Caco-2 (cell line): ENCODE measurements at regions not wholly inside any gene's neighbourhood (a gene's known extent, or its start where the extent isn't known, plus 50 kb on each side); places are given as distances from the start of the nearest gene placed in this dataset.

Experiments
- BruUV-seq: library from RNA; stranded (reverse); fragments of 400-500 nt; replicated peaks from 2 replicates; lab custom pipeline; 2021; lab: Mats Ljungman, UMichigan
- CTCF ChIA-PET: fragments of 300-600 bp; sonication (Branson Sonifier 250); formaldehyde crosslinking; loops from one replicate; lab custom pipeline; 2022; ENCODE audit warnings: antibody characterized with exemption; lab: Charles Lee
- POLR2A ChIA-PET: fragments of 300-600 bp; sonication (Branson Sonifier 250); formaldehyde crosslinking; loops from one replicate; lab custom pipeline; 2022; ENCODE audit warnings: antibody characterized with exemption; lab: Charles Lee
- DNase-seq, 2 experiments: peaks; one replicate each; pipeline versions ENCODE4 v3.0.0 to v3.0.0-alpha.2; 2020 to 2022
- H3K27me3 ChIP-seq: replicated peaks from 2 replicates; pipeline ENCODE4 v1.6.0; 2011; ENCODE audit warnings: low read length; ENCODE audit not compliant: control insufficient read depth, insufficient read depth
- H3K36me3 ChIP-seq: 2 replicates; pipeline ENCODE4 v1.5.1; 2011; ENCODE audit warnings: low read length; ENCODE audit not compliant: control insufficient read depth, insufficient read depth
- H3K4me1 ChIP-seq: fragments of 250-450 bp; sonication (Bioruptor Pico); 2 replicates; pipeline ENCODE4 v1.5.1; 2020; ENCODE audit warnings: mild to moderate bottlenecking
- H3K4me3 ChIP-seq: 2 replicates; pipeline ENCODE4 v1.5.1; 2011; ENCODE audit warnings: low read depth, mild to moderate bottlenecking, control low read depth, low read length
- H3K9me3 ChIP-seq: fragments of 250-450 bp; sonication (Bioruptor Pico); 2 replicates; pipeline ENCODE4 v1.5.1; 2020; ENCODE audit warnings: mild to moderate bottlenecking, moderate library complexity
- H3K27ac Mint-ChIP-seq: one replicate; pipeline ENCODE4 v1.8.0; 2022; ENCODE audit warnings: mixed read lengths; ENCODE audit not compliant: unreplicated experiment
- H3K27me3 Mint-ChIP-seq: one replicate; pipeline ENCODE4 v1.8.0; 2022; ENCODE audit warnings: mixed read lengths; ENCODE audit not compliant: insufficient read depth, unreplicated experiment
- H3K36me3 Mint-ChIP-seq: one replicate; pipeline ENCODE4 v1.8.0; 2022; ENCODE audit warnings: mild to moderate bottlenecking, mixed read lengths; ENCODE audit not compliant: insufficient read depth, unreplicated experiment
- H3K4me1 Mint-ChIP-seq: one replicate; pipeline ENCODE4 v1.8.0; 2022; ENCODE audit warnings: low read depth, mixed read lengths; ENCODE audit not compliant: unreplicated experiment
- H3K4me3 Mint-ChIP-seq: one replicate; pipeline ENCODE4 v1.8.0; 2022; ENCODE audit warnings: mild to moderate bottlenecking, moderate library complexity, mixed read lengths; ENCODE audit not compliant: unreplicated experiment
- H3K9me3 Mint-ChIP-seq: one replicate; pipeline ENCODE4 v1.8.0; 2022; ENCODE audit warnings: mixed read lengths; ENCODE audit not compliant: unreplicated experiment
- intact Hi-C: fragments of 100-400 bp; cut with micrococcal nuclease; formaldehyde crosslinking; loops from one replicate; pipeline ENCODE4 v1.10.0; 2022; ENCODE audit not compliant: unreplicated experiment
- TF ChIP-seq, protein P1 (sequence below), 2 experiments: fragments of 200-600 bp in 1 of 2; IDR thresholded peaks; 1 replicate in 1 of 2; 2 replicates in 1 of 2; pipeline versions ENCODE4 v1.5.1 to v1.8.0; 2011 to 2022; ENCODE audit warnings: antibody characterized with exemption in 1 of 2, control low read depth in 1 of 2, inconsistent platforms in 1 of 2, low read depth in 1 of 2, low read length in 1 of 2, mild to moderate bottlenecking in 1 of 2, moderate library complexity in 1 of 2; ENCODE audit not compliant: insufficient read depth in 1 of 2, severe bottlenecking in 1 of 2, unreplicated experiment in 1 of 2

- Mint-ChIP-seq H3K27ac (no peak overlapping the region), H3K27me3 (peaks cover 7% of the 10 kb centered on the region), H3K9me3 (no peaks in the 10 kb centered on the region), H3K4me1 (no peaks in the 10 kb centered on the region), H3K4me3 (no peak overlapping the region), H3K36me3 (no peaks in the 10 kb centered on the region)
- intact Hi-C loops = no loop called here
- no peaks in the 10 kb centered on the region for H3K4me1 ChIP-seq
- H3K27me3 ChIP-seq = no peaks in the 10 kb centered on the region
- no peak for DNase-seq
- TF ChIP-seq, protein P1, sequence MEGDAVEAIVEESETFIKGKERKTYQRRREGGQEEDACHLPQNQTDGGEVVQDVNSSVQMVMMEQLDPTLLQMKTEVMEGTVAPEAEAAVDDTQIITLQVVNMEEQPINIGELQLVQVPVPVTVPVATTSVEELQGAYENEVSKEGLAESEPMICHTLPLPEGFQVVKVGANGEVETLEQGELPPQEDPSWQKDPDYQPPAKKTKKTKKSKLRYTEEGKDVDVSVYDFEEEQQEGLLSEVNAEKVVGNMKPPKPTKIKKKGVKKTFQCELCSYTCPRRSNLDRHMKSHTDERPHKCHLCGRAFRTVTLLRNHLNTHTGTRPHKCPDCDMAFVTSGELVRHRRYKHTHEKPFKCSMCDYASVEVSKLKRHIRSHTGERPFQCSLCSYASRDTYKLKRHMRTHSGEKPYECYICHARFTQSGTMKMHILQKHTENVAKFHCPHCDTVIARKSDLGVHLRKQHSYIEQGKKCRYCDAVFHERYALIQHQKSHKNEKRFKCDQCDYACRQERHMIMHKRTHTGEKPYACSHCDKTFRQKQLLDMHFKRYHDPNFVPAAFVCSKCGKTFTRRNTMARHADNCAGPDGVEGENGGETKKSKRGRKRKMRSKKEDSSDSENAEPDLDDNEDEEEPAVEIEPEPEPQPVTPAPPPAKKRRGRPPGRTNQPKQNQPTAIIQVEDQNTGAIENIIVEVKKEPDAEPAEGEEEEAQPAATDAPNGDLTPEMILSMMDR (IDR thresholded peaks at IDR 0.05; ENCODE audit: insufficient read depth in 1 of 2, low read depth in 1 of 2, low read length in 1 of 2, severe bottlenecking in 1 of 2, unreplicated experiment in 1 of 2) = no peak
- 0 out of 2 replicates have a peak, but pooled peaks cover 2% of the 10 kb centered on the region for H3K9me3 ChIP-seq
- ChIA-PET POLR2A (no interaction called here), CTCF (no interaction called here)
- no TSS peak for BruUV-seq
- H3K4me3 ChIP-seq = no peak overlapping the region
- no peaks in the 10 kb centered on the region for H3K36me3 ChIP-seq
Observed at GRCh38 chr9:115615821-115616665, 498.1 kb upstream of the TNC start.

DNA sequence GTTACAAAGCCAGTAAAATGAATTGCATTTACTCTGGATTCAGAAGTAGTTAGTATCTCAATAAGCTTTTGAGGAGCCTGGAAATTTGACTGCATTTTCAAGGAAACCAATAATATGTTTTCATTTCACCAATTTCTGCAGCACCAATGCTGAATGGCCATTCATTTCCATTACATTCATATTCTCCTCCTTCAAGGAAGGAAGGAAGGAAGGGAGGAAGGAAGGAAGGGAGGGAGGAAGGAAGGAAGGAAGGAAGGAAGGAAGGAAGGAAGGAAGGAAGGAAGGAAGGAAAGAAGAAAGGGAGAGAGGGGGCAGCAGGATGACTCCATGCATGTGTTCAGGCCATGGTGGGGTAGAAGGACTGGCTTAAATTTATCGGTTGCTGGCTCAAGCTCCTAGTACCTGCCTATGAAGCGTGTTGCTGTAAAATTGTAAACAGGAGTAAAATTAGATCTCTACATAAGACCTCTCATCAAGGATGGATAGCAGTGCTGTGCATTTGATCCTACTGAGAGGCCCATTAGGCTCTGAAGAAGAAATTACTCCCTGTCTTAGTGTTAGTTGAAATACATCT is 498.8 kb upstream of the TNC start:
- H3K4me3 ChIP-seq = no peak overlapping the region
- no peak overlapping the region for H3K4me3 Mint-ChIP-seq
- H3K9me3 ChIP-seq = 0 out of 2 replicates have a peak, but pooled peaks cover 3% of the 10 kb centered on the region
- no peak overlapping the region for H3K27ac Mint-ChIP-seq
- TF ChIP-seq, protein P1 (IDR thresholded peaks at IDR 0.05; ENCODE audit: insufficient read depth in 1 of 2, low read depth in 1 of 2, low read length in 1 of 2, severe bottlenecking in 1 of 2, unreplicated experiment in 1 of 2) = no peak
- no peaks in the 10 kb centered on the region for H3K27me3 ChIP-seq
- H3K36me3 ChIP-seq = no peaks in the 10 kb centered on the region
- H3K9me3 Mint-ChIP-seq = peaks cover 5% of the 10 kb centered on the region
- no peaks in the 10 kb centered on the region for H3K4me1 Mint-ChIP-seq
- H3K27me3 Mint-ChIP-seq = peaks cover 7% of the 10 kb centered on the region
- intact Hi-C loops = no loop called here
- POLR2A ChIA-PET = no interaction called here
- H3K36me3 Mint-ChIP-seq = no peaks in the 10 kb centered on the region
- CTCF ChIA-PET = no interaction called here
- no peak for DNase-seq
- no TSS peak for BruUV-seq
- H3K4me1 ChIP-seq = no peaks in the 10 kb centered on the region

GRCh38 chr9:115625251-115625650 is 507.3 kb upstream of the TNC start:
- H3K36me3 ChIP-seq = no peaks in the 10 kb centered on the region
- H3K36me3 Mint-ChIP-seq = no peaks in the 10 kb centered on the region
- no peak for DNase-seq
- H3K9me3 Mint-ChIP-seq = peaks cover 8% of the 10 kb centered on the region
- H3K4me3 Mint-ChIP-seq = no peak overlapping the region
- no peaks in the 10 kb centered on the region for H3K4me1 ChIP-seq
- TF ChIP-seq, protein P1 (IDR thresholded peaks at IDR 0.05; ENCODE audit: insufficient read depth in 1 of 2, low read depth in 1 of 2, low read length in 1 of 2, severe bottlenecking in 1 of 2, unreplicated experiment in 1 of 2) = no peak
- CTCF ChIA-PET = no interaction called here
- intact Hi-C loops = no loop called here
- POLR2A ChIA-PET = no interaction called here
- BruUV-seq = no TSS peak
- peaks cover 2% of the 10 kb centered on the region for H3K27me3 Mint-ChIP-seq
- no peak overlapping the region for H3K27ac Mint-ChIP-seq
- no peaks in the 10 kb centered on the region for H3K27me3 ChIP-seq
- H3K4me1 Mint-ChIP-seq = no peaks in the 10 kb centered on the region
- peaks cover 3% of the 10 kb centered on the region; the same call in 1 of the 2 replicates for H3K9me3 ChIP-seq
- H3K4me3 ChIP-seq = no peak overlapping the region
